ELF-1 (cell line): ENCODE measurements at regions not wholly inside any gene's neighbourhood (a gene's known extent, or its start where the extent isn't known, plus 50 kb on each side); places are given as distances from the start of the nearest gene placed in this dataset.
"Not testable (repeated sequence)": the region's sequence is repeated elsewhere in the genome, so short reads cannot be mapped to it uniquely, and the experiment has no call there.

Source experiments
- DNase-seq: peaks from one replicate; pipeline ENCODE4 v3.0.0-alpha.2; 2016; ENCODE audit warnings: low read depth, low spot score

DNA sequence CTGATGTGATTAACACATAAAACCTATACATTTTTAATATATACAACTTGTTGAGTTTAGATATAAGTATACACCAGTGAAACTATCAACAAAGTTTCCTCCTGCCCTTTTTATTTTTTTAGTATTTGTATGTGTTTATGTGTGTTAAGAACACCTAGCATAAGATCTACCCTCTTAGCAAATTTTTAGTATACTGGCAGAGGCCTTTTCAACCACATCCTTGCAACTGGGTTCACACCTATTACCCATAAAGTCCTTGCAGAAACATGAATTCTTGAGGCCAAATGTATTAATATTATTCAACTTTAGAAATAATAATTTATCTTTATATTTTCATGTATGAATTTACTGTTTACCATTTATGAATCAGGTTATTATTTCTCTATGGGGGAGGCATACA is 119.7 kb upstream of the CRIM1 start:
- DNase-seq = no peak

DNA sequence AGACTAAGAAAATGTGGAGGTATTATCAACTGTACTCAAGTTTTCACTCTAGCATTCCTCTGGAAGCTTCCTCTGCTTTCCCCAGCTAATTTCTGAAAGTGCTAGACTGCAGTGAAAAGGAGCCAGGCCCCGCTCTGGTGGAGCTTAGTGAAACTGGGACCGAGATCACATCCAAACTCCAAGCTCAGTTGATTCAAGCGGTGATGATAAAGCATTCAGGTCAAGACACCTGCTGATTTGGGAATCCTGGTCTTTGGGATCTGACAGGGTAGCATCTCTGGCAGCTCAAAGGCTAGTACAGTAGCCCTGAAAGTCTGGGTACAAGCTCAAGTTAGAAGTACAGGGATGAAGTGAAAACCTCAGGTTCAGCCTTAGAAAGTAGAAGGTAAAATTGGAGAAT is 120.2 kb upstream of the CRIM1 start:
- DNase-seq = no peak

DNA sequence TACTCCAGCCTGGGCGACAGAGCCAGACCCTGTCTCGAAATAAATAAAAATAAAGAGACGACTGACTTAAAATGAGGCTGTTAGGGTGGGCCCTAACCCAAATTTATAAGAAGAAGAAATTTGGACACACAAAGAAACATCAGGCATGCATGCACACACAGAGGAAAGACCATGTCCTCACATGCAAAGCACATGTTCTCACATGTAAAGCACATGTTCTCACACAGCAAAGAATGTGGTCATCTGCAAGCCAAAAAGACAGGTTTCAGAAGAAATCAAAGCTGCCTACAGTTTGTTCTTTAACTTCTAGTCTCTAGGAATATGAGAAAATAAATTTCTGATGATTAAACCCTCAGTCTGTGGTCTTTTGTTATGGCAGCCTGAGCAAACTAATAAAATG is 132.3 kb upstream of the CRIM1 start:
- no peak for DNase-seq

DNA sequence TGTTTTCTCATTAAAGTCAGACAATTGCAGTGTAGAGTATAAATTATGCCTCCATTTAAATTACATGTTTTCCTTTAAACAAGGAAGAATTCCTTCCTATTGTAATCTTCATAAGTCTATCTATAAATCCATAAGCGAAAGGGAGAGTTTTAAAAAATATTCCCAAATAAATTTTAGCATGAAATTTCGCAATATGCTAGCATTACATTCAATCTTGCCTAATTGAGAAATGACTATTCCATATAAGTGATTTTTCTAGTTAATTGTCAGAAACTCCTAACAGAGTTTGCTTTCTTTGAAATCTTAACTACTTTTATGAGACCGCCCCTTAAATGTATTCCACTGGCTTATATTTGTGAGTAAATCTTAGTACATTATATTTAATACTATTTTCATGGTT is 133.1 kb upstream of the CRIM1 start:
- DNase-seq = no peak

DNA sequence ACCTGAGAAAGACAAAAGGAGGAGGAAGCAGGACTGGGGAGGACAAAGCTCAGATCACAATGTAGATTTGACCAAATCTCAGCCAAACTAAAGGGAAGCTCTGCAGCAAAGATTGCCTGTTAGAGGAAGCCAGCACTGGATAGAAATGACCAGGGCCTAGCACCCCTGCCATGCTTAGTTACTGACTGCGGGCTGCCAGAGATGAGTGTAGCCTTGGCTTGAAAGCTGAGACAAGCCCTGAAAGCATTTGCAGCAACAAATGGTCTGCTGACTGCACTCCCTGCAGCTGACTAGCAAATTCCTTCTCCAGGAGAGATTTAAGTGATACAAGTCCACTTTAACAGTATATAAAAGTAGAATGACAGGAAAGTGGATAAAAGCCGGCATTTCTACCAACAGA is 140.9 kb upstream of the CRIM1 start:
- DNase-seq = peak; percentile 11

GRCh38 chr2:36203366-36203765 is 152.2 kb upstream of the CRIM1 start:
- no peak for DNase-seq

GRCh38 chr2:36197181-36197971 is 158.2 kb upstream of the CRIM1 start:
- DNase-seq = no peak

GRCh38 chr2:36193680-36194079 is 161.9 kb upstream of the CRIM1 start:
- no peak for DNase-seq

DNA sequence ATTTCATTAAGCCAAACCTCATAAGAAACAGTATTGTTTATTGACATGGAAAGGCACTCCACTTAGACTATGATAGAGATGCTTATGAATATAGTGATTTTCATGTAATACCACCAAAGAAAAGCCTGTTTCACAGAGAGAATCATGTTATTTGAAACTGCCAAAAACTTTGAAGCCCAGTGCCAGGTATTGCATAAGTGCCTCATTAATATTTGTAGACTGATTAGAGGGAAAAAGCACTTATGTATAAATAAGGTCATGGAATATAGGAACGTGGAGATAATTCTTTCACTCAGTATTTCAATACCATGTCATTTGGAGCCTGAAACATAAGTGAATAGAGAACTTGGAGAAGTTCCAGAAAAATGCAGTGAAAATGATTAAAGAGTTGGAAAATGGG is 162.6 kb upstream of the CRIM1 start:
- no peak for DNase-seq

GRCh38 chr2:36190097-36190496 is 165.5 kb upstream of the CRIM1 start:
- no peak for DNase-seq

DNA sequence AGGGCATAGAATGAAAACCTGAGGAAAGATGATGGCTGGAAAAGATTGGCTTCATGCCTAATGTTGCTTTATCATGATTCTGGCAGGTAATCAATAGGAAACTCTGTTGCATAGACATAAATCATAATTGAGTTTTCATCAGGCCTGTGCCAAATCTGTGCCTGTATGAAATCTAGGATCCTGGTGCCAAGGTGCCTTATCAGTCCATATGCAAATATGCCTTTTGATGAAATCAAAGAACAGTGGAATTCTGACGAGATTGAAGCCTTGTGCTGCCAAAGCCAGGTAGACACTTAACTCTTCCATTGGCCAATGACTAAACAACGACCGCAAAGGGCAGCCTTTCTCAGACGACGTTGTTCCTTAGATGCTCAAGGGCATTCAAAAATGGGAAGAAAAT is 170.0 kb upstream of the CRIM1 start:
- DNase-seq = no peak

- DNase-seq = no peak
Measured at GRCh38 chr2:36184848-36185247, 170.7 kb upstream of the CRIM1 start.

DNA sequence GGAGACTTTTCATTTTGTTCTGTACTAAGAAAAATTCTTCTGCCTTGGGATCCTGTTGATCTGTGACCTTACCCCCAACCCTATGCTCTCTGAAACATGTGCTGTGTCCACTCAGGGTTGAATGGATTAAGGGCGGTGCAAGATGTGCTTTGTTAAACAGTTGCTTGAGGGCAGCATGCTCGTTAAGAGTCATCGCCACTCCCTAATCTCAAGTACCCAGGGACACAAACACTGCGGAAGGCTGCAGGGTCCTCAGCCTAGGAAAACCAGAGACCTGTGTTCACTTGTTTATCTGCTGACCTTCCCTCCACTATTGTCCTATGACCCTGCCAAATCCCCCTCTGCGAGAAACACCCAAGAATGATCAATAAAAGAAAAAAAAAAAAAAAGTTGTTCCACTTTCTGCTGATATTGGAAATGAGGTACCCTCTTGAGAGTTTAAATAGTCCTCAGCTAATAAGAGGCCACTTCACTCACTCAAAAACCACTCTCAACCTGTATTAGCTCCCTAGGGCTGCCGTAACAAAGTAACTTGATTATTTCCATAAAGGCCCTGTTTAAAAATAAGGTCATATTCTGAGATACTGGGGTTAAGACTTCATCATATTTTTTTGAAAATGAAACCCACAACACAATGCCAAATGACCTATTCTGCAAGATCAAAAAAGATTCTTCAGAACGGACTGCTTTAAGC is 174.6 kb upstream of the CRIM1 start:
- DNase-seq = not testable (repeated sequence)

GRCh38 chr2:36180293-36180692 is 175.3 kb upstream of the CRIM1 start:
- DNase-seq = not testable (repeated sequence)

GRCh38 chr2:36179668-36180269 is 175.8 kb upstream of the CRIM1 start:
- not testable (repeated sequence) for DNase-seq

GRCh38 chr2:36178384-36178783 is 177.2 kb upstream of the CRIM1 start:
- DNase-seq = no peak

DNA sequence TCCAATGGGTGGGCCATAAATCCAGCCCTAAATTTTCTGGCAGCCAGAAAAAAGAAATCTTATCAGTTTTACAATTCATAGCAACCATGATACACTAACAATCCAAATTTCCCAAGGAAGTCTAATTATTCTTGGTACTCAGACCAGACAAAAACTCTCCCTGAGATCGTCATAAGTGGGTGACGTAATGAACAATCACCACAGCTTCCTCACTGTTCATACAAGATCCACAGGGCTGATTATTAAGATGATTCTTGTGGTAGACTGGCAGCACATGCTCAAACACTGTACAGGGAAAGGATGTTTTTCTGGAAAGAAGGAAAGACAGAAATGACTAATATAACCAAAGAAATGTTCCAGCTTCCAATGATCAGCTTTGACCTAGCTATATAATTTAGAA is 178.3 kb upstream of the CRIM1 start:
- no peak for DNase-seq

DNA sequence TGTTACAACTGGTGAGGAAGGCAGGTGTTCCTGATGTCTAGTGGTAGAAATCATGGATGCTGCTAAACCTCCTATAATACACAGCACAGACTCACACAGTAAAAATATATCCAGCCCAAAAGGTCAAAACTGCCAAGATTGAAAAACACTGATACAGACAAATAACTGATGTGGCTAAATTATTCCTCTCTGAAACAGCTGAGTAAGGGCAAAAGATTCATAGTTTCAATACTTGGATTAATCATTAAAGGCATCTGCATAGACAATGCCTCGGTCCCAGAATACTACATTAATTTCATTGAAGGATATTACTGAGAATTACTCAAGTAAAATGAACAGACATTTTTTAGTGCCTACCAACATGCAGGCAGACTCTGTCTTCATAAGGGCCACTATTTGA is 180.7 kb upstream of the CRIM1 start:
- DNase-seq = no peak

DNA sequence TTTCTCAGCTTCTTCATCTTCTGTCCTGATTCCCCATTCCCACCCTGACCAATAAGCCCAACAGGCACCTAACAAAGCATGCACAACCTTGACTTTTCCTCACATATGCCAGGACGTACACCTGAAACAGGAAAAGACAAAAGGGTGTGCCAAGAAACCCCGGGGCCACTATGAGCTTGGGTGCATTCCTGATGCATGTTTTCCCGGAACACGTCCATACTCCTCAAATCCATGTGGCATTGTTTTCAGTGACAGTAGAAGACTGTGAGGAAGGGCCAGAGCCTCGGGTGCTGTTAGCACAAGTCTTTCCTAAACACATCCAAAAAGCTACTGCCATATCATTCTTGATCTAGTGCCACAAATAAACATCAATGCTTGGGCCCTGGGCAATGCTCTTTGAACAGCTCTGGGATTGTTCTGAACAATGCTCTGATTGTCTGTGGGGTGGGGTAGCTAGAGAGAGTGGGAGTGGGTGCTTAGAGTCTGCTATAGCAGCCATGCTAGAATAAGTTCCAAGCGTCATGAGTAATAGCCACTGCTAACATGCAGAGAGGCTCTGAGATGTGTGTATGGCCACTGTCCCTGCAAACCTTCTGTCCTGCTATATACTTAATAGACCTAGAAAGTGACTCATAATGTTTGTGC is 181.7 kb upstream of the CRIM1 start:
- no peak for DNase-seq

- no peak for DNase-seq
Measured at GRCh38 chr2:36172824-36173223, 182.8 kb upstream of the CRIM1 start.

GRCh38 chr2:36170805-36171204 is 184.8 kb upstream of the CRIM1 start:
- no peak for DNase-seq

GRCh38 chr2:36169843-36170242 is 185.7 kb upstream of the CRIM1 start:
- DNase-seq = no peak
